Stimulated activated CD8-positive, alpha-beta memory T cell treated with anti-CD3 and anti-CD28 coated beads, Interleukin-2, amount 100 ng/mL, for 1 hour (primary cell): ENCODE measurements at regions not wholly inside any gene's neighbourhood (a gene's known extent, or its start where the extent isn't known, plus 50 kb on each side); places are given as distances from the start of the nearest gene placed in this dataset.
"Not testable (repeated sequence)": the region's sequence is repeated elsewhere in the genome, so short reads cannot be mapped to it uniquely, and the experiment has no call there.

Experiments used
- DNase-seq, 2 donors: peaks; one replicate each; pipeline ENCODE4 v3.0.0-alpha.2; 2020; ENCODE audit warnings: low read depth in 2 of 2

DNA sequence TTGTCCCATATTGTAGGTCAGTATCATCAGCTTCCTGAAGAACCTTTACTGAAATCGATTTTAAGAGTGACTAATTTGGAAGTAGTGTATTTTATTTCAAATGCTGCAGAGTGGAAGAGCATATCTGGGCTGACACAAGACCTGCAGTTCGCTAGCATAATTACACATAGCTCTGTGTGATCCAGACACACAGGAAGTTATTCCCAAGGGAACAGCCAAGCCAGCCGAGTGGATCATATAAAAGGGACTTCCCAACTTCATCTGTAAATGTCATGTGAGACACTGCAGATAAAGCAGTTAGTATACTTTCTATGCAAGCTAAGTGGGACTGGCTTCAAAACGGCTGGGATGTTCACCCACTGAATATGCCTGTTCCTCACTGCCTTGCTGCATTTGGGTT is 760.4 kb downstream of the SLITRK1 start:
- DNase-seq = no peak

DNA sequence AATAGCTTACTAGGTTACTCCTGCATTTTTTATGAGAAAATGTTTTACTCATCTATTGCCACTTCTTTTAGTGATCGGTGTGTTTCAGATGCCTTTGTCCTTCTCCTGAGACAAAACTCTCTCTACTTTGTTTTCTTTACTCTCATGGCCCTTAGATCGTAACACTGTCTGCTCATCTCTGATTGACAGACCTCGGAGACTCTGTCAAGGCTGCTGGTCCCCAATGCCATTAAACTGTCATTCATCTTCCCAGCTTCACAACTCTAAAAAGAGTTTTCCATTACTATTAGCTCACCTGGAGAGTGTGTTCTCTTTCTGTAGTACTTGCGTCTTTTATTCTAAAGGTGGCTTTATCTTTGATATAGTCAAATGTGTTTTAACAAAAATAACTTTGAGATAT is 765.2 kb downstream of the SLITRK1 start:
- no peak for DNase-seq

DNA sequence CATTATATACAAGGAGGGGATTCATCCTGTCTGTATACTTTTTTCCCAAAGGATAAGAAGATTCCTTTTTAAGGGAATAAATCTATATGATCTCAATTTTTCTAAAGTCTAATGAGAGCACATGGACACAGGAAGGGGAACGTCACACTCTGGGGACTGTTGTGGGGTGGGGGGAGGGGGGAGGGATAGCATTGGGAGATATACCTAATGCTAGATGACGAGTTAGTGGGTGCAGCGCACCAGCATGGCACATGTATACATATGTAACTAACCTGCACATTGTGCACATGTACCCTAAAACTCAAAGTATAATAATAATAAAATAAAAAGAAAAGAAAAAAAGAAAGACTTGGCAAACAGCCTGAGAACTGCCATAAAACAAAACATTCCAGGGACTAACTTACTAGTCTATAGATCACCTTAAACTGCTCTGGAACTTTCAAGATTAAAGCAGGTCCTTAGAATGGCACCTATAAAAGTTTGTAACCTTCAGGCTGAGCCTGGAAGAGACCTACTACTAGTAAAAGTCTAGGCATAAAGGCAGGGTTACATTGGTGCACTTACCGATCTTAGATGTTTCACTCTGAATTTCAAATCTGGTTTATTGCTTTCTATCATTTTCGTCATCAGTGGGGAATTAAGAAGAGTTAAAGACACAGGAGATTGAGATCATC is 780.6 kb downstream of the SLITRK1 start:
- not testable (repeated sequence) for DNase-seq

DNA sequence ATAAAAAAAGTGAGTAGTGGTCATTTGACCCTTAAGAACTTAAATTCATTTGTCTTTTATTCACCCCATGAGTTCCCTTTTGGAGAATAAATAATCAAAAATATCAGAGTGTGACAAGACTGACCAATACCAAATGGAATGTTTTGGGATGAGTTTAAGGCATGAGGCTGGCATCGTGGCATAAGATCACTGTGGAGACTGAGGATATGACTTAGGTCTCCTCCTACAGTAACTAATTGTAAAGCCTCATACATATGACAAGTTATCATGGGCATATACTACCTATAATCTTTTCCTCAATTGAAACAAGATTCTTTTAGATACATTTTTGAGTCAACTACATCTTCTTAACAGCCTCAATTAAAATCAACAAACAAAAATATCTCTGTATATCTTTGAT is 782.0 kb downstream of the SLITRK1 start:
- DNase-seq = no peak

DNA sequence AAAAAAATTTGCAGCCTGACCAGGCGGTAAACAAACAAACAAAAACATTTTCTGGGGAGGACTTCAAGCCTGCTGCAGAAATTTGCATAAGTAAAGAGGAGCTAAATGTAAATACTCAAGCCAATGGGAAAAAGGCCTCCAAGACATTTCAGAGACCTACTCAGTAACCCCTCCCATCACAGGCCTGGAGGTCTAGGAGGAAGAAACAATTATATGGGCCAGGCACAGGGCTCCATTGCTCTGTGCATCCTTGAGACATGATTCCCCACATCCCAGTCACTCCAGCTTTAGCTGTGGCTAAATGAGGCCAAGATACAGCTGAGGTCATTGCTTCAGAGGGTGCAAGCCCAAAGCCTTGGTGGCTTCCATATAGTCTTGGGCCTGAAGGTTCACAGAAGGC is 793.4 kb downstream of the SLITRK1 start:
- no peak for DNase-seq

DNA sequence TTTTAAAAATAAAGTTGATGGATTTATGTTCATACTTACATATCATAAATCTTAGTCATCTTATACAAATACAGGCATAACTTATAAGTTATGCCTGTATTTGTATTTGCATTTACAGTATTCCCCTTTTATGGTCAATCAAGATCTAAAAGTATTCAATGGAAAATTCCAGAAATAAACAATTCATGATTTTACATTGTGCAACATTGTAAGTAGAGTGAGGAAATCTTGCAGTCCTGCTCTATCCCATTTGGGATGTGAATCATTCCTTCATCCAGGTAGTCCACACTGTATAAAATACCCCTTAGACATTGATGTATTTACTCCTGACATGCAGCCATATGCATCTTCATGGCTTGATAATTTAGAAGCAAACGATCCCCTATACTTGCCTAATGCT is 795.3 kb downstream of the SLITRK1 start:
- DNase-seq = no peak

DNA sequence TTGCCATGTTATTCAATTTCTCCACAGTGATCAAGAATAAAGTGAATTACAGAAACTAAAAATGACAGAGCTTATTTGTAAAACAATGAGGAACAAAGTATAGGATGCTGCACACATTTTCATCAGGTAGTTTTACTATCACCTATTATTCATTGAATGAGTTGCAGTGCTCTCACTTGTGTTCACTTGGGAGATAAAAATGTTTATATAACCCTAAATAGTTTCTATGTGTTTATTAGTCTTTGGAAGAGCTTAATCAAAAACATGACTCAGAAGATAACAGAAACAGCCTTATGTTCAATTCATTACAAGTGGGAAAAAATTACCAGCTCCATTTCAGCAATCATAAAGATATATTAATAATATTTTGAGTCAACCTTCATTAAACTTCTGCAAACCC is 796.2 kb downstream of the SLITRK1 start:
- DNase-seq = no peak

DNA sequence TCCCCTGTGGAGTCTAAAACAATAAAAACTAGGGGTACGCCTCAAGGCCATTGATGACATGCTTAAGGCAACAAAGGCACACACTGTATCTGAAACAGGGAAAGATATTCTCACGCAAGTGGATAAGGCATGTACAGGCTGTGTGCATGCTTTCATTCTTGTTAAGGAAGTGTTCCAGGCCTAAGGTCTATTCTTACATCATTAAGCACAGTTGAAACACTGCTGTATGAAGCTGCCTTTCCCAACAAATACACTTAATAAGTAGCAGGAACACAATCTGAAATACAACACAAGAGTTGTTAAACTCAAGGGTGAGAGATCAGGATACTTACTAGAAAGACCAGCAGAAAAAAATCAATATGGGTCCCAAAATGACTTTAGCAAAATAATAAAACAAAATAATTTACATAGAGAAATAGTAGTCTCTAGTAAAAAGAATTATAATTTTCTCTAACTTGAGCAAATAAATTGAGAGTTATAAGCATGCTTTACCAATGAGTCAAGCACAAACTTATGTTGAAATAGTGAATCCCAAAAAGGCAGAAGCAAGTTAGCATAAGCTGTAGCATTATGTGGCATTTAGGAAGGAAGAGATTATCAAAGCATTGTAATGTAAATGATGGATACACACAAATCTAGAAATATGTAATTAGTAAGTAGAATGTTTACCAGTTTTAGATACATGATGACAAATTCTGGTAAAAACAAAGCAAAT is 796.9 kb downstream of the SLITRK1 start:
- DNase-seq = no peak

DNA sequence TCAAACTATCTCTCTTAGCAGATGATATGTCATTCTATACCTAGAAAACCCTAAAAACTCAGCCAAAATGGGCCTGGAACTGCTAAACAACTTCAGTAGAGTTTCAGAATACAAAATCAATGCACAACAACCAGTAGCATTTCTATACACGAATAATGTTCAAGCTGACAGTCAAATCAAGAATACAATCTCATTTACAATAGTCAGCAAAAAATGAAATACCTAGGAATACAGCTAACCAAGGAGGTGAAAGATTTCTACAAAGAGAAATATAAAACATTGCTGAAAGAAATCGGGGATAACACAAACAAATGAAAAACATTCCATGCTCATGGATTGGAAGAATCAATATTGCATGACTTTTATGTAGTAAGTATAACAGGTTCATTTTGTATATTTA is 804.8 kb downstream of the SLITRK1 start:
- no peak for DNase-seq

DNA sequence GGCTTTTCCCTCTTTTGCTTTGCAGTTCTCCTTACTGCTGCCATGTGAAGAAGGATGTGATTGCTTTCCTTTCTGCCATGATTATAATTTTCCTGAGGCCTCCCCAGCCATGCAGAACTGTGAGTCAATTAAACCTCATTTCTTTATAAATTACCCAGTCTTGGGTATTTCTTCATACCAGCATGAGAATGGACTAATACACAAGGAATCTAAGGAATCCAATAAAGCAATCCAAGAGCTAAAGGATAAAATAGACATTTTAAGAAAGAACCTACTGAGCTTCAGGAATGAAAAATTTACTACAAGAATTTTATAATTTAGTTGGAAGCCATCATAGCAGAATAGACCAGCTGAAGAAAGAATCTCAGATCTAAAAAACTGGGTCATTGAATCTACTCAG is 808.3 kb downstream of the SLITRK1 start:
- DNase-seq = not testable (repeated sequence)

DNA sequence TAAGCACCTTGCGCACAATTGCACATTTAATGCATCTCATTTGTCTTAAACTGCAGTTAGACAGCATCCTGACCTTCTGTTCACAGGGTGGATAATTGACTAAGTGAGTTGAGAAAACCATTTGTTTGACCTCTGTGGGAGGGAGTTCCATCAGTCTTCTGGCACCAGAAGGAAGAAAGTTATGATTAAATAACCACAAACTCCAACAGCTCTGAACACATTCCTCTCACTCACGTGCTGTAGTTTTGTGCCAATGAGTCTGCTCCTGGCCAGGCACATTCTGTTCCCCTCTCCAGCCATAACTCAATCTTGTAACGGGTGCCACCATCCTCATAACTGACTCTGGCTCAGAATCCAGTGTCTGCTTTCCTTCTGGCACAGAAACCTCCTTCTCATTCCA is 817.2 kb downstream of the SLITRK1 start:
- DNase-seq = no peak

DNA sequence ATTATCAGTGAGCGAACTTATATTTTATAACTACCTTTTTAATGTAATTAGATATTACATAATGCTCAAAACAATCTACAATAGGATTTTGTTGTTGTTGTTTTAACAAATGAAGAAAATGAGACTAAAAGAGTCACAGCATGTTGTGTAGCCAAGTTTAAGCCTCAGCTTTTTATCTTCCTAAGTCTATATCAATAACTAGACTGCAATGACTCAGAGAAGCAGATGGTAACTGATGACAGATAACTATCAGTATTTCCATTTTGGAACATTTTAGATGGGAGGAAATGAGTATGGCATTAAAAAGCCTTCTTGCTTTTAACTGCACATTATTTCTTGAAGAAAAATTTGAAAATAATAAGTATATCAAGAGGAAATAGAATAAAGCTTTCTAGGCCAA is 825.2 kb downstream of the SLITRK1 start:
- no peak for DNase-seq

DNA sequence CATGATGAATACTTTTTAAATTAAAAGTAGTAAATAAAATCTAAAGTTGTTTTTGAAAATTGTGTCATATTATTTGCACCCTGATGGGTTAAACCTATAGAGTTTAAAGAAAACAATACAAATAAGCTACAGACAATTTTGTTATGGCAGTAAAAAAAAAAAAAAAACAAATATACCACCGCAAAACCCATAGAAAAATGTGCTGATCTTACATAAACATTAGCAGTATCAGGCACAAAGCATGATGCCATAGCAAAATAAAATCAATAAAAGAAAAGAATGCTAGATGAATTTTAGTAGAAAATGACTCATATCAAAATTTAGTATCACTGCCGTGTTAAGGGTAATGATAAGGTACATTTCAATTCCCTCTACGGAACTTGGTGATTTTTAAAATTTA is 826.0 kb downstream of the SLITRK1 start:
- no peak for DNase-seq

DNA sequence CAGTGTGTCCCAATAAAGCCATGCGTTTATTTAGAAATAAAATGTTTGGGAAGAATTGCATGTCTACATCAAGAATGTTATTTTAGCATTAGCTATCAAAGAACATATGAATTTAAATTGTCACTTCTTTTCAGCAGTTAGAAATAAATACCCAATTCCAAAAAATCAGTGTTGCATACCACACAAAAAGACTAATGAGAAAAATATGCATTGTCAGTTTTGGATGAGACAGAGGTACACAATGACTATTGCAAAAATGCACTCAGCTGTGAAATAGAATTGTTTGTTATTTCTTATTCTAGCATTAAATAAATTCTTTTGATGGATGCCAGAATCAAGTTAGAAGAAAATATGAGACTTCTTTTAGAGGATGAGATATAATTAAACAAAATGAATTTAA is 833.9 kb downstream of the SLITRK1 start:
- no peak for DNase-seq

DNA sequence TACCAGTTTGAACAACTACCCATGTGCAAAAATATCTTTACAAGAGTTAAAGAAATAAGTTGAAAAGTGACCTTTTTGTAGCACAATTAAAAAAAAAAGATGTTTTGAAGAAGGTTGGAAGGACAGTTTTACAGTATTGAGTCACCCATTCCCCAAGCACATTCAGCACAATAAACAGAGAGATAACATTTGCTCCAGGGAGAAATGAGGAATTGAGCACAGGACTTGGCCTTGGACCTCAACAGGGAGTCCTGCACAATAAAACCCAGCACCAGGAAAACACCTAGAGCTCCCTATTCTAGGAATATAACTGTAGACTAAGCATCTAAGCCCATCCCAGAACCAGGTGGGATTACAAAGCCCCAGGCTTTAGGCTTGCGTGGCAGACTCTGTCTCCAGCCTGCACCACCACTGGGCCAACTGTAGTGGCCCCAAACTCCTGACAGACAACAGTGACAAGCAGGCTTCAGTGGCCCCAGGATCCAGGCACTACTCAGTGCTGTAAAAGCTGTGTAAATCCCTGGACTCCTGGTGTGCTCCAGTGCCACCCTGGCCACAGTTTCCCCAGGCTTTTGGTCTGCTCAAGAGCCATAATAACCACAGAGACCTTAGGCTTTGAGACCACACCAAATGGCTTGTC is 857.2 kb downstream of the SLITRK1 start:
- no peak for DNase-seq

DNA sequence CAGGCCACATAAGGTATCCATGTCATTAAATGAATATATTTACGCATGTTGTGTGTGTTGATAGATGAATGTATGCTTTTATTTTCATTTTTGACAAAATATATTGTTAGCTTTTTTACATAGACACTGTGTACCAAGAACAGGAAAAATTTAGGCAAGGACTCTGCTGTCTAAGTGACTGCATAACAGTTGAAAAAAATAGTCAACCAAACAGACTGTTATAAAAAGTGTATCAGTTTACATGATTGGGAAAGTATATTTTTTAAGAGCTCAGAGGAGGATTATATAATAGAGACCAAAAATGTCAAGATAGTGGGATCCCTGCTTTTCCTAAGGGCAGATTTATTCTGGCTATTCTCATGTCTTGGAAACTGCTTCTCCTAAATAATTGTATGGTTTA is 858.0 kb downstream of the SLITRK1 start:
- DNase-seq = no peak

DNA sequence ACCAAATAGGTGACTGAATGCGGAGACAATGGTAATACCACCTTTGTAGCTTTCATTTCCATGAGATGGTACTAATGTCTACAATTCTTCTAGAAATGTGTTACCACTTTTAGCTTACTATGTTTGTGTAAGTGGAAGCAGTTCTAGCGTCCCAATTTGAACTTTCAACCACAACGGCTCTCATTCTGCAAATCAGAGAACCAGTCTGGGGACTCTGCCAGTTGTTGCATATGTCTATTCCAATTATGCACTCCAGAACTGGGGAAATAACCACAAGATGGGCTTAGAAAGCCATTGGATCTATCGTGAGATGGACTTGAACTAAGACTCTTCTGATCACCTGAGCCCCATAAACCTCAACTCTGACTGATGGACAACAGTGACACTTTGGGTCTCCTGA is 862.3 kb downstream of the SLITRK1 start:
- no peak for DNase-seq

DNA sequence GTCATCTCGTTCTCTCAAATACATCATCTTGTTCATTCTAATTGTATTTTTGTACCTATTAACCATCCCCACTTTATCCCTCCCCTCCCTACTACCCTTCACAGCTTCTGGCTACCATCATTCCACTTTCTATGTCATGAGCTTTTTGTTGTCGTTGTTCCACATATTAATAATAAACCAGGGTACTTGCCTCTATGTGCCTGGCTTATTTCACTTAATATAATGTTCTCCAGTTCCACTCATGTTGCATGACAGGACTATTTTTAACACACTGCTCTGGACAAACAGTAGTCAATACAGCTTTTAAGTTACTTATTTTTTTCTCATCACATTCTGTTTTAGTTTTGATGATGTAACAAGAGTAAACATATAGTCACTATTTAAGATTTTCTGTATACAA is 872.3 kb downstream of the SLITRK1 start:
- no peak for DNase-seq

DNA sequence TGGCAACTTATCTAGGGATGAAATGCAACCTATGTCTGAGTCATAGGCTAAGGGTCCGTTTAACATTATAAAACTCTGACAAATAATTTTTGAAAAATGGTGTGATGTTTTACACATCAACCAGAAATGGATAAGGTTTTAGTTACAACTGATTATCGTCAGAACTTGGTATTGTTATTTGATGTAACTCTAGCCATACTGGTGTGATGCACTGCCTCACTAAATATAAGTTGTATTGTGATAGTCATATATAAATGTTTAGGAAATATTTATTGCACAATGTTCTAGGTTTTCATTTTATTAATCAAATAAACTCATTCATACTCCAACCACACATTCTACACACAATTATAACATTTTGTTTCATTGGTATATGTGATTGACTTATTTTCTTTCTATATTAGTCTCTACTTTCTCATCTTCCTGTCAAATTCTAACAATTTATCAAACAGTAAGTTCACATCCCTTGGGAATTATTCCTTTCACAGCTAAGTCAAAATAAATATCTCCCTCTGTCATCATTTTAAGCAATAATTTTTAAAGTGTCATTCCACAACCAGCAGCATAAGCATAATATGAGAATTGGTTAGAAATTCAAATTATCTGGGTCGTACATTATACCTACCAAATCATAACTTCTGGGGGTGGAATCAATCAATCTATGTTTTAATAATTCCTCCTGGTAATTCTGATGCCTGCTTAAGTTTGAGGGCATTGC is 873.9 kb downstream of the SLITRK1 start:
- DNase-seq = no peak

DNA sequence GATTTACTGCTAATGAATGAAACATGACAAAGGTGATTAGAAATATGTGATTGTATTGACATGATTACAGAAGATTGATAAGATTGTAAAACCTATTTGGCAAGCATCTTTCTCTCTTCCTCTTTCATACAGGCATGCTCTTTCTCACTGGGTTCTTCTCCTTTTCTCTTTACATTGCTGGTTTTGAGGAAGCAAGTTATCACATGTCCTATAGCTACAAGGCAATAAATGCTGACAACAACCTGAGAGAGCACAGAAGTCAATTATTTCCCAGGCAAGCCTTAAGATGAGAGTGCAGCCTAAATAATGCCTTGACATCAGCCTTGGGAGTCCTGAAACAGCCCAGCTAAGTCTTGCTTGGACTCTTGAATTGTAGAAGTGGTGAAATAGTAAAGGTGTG is 875.0 kb downstream of the SLITRK1 start:
- no peak for DNase-seq

DNA sequence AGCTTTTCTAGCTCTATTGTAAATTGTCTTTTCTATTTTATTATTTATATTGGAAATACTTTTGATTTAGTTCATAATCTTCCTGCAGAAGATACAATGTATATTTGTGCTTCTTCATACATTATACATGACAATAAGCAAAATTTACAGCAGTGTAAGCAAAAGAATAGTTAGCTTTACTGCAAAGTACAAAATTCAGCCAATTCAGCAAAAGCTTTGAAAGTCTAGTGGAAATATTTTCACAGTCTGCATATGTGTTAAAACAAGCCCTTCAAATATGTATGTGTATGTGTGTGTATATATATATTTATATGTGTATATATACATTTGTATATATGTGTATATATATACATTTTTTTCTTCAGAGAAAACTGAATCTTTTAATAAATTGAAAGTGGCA is 879.1 kb downstream of the SLITRK1 start:
- no peak for DNase-seq

DNA sequence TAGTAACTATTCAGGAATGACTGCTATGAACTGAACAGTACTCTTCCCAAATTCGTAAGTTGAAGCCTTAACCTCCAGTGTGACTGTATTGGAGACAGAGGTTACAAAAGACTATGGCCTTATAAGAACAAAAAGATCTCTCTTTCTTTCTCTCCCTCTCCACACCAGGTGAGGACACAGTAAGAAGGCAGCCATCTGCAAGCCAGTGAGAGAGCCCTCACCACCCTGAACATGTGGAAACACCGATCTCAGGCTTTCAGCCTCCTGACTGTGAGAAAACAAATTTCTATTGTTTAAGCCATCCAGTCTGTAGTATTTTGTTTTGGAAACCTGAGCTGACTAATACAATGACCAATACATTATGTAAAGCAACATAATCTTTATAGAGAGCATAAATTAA is 888.9 kb downstream of the SLITRK1 start:
- DNase-seq = no peak

DNA sequence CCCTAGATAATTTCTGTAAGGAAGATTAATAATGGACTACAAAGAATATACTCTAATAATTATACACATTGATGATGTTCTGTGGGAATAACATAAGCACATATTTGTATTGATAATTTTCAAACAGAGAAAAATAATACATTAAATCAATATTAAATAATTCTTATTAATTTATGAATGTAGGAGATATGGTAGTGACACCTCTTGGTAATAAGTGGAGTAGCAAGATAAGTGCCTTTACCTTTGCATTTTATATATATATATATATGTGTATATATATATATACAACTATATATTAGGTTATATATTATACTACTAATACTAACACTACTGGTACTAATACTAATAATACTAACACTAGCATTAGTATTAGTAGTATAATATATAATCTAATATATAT is 905.8 kb downstream of the SLITRK1 start:
- DNase-seq = no peak
